ENCODE measurements at regions not wholly inside any gene's neighbourhood (a gene's known extent, or its start where the extent isn't known, plus 50 kb on each side); places are given as distances from the start of the nearest gene placed in this dataset.

DNA sequence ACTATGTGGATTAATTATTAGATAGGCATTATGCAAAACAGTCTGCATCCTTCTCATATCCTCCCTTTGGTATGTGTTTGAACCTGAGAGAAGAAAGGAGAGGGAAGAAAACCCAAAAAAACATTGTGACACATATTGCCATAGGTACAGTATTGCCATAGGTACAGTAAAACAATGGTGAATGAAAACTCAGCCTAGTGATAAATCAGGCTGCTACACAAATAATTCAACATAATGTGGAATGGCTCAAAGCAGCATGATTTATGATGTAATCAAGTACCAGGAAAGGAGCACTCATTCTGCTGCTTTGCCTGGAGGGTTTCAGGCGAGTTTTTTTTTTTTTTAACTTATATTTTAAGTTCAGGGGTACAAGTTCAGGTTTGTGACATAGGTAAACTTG, 213.9 kb upstream of the LYPLAL1 start (continued):
- no peak for TF ChIP-seq GABPA (IDR thresholded peaks at IDR 0.05; ENCODE audit: low read depth)
- no peak for TF ChIP-seq YBX1 (IDR thresholded peaks at IDR 0.05)
- no peak for TF ChIP-seq TCF7 (IDR thresholded peaks at IDR 0.05; ENCODE audit: borderline replicate concordance)
- no peak for TF ChIP-seq MYC (IDR thresholded peaks at IDR 0.05; ENCODE audit: insufficient read depth, insufficient read length, insufficient replicate concordance, low read length, severe bottlenecking)
- TF ChIP-seq POLR2AphosphoS2 (IDR thresholded peaks at IDR 0.05; ENCODE audit: low read depth, low read length) = no peak

DNA sequence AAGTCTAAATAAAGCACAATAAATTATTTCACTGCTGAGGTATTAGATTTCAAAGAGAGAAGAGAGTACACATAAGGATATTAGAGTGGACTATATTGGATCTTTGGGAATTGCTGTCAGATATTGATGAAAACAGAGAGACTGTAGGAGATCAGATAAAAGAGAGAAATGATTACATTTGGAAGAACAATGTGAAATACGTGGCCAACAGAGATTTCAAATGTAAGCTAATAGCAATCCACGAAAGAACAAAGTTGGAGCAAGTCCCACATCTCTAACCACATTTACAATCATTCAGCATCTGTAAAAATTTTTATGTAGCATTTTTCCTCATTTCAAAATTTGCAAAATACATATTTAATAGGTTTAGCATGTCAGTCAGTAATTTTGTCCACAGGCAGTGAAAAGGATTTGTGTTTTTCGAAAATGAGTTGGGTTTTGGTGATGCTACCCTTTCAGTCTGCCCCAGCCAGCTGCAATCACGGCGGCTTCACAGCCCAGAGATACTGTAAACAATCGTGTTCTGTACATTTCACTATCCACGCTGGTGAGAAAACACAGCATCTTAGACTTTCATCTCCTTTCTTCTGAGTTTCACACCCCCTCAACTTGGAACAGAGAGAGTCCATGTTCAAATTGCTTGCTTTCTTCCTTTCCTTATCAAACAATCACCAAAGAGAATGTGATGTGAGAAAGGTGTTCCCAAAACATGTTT, 209.1 kb upstream of the LYPLAL1 start:
- DNase-seq (ENCODE audit: low read depth, low spot score) = no peak
- TF ChIP-seq CHD4 (IDR thresholded peaks at IDR 0.05) = no peak
- no peak for TF ChIP-seq SUZ12 (IDR thresholded peaks at IDR 0.05; ENCODE audit: unreplicated experiment)
- no peak for TF ChIP-seq FOS (IDR thresholded peaks at IDR 0.05; ENCODE audit: borderline replicate concordance, extremely low read depth, insufficient read length)
- no peak for TF ChIP-seq MYC (IDR thresholded peaks at IDR 0.05; ENCODE audit: insufficient read depth, insufficient read length, insufficient replicate concordance, low read length, severe bottlenecking)
- no peak for TF ChIP-seq TCF3 (IDR thresholded peaks at IDR 0.05; ENCODE audit: borderline replicate concordance, insufficient read depth, low read depth, low read length)
- TF ChIP-seq, protein P1, sequence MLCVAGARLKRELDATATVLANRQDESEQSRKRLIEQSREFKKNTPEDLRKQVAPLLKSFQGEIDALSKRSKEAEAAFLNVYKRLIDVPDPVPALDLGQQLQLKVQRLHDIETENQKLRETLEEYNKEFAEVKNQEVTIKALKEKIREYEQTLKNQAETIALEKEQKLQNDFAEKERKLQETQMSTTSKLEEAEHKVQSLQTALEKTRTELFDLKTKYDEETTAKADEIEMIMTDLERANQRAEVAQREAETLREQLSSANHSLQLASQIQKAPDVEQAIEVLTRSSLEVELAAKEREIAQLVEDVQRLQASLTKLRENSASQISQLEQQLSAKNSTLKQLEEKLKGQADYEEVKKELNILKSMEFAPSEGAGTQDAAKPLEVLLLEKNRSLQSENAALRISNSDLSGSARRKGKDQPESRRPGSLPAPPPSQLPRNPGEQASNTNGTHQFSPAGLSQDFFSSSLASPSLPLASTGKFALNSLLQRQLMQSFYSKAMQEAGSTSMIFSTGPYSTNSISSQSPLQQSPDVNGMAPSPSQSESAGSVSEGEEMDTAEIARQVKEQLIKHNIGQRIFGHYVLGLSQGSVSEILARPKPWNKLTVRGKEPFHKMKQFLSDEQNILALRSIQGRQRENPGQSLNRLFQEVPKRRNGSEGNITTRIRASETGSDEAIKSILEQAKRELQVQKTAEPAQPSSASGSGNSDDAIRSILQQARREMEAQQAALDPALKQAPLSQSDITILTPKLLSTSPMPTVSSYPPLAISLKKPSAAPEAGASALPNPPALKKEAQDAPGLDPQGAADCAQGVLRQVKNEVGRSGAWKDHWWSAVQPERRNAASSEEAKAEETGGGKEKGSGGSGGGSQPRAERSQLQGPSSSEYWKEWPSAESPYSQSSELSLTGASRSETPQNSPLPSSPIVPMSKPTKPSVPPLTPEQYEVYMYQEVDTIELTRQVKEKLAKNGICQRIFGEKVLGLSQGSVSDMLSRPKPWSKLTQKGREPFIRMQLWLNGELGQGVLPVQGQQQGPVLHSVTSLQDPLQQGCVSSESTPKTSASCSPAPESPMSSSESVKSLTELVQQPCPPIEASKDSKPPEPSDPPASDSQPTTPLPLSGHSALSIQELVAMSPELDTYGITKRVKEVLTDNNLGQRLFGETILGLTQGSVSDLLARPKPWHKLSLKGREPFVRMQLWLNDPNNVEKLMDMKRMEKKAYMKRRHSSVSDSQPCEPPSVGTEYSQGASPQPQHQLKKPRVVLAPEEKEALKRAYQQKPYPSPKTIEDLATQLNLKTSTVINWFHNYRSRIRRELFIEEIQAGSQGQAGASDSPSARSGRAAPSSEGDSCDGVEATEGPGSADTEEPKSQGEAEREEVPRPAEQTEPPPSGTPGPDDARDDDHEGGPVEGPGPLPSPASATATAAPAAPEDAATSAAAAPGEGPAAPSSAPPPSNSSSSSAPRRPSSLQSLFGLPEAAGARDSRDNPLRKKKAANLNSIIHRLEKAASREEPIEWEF (IDR thresholded peaks at IDR 0.05; ENCODE audit: insufficient replicate concordance, low read depth, low read length) = no peak
- TF ChIP-seq NFYA (IDR thresholded peaks at IDR 0.05; ENCODE audit: borderline replicate concordance, low read depth, low read length) = no peak
- no peak for TF ChIP-seq NR2F1 (conservative IDR thresholded peaks at IDR 0.05)
- TF ChIP-seq NR2C2 (IDR thresholded peaks at IDR 0.05; ENCODE audit: borderline replicate concordance, control insufficient read depth, insufficient read length, low read depth) = no peak
- no peak for TF ChIP-seq POU2F2 (IDR thresholded peaks at IDR 0.05; ENCODE audit: borderline replicate concordance, low read depth, low read length)
- TF ChIP-seq KLF5 (IDR thresholded peaks at IDR 0.05; ENCODE audit: partially characterized antibody) = no peak
- TF ChIP-seq, protein P2, sequence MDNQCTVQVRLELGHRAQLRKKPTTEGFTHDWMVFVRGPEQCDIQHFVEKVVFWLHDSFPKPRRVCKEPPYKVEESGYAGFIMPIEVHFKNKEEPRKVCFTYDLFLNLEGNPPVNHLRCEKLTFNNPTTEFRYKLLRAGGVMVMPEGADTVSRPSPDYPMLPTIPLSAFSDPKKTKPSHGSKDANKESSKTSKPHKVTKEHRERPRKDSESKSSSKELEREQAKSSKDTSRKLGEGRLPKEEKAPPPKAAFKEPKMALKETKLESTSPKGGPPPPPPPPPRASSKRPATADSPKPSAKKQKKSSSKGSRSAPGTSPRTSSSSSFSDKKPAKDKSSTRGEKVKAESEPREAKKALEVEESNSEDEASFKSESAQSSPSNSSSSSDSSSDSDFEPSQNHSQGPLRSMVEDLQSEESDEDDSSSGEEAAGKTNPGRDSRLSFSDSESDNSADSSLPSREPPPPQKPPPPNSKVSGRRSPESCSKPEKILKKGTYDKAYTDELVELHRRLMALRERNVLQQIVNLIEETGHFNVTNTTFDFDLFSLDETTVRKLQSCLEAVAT (IDR thresholded peaks at IDR 0.05) = no peak
- TF ChIP-seq BMI1 (IDR thresholded peaks at IDR 0.05; ENCODE audit: borderline replicate concordance) = no peak
- no peak for TF ChIP-seq CBFB (IDR thresholded peaks at IDR 0.05; ENCODE audit: low read depth)

More for the DNA sequence above, 209.1 kb upstream of the LYPLAL1 start:
- no peaks in the 10 kb centered on the region for H3K4me1 ChIP-seq (ENCODE audit: control insufficient read depth, insufficient read depth, low read length)
- in situ Hi-C loops (cut with MboI) = no loop called here
- H3K4me2 ChIP-seq (ENCODE audit: control insufficient read depth, insufficient read depth) = no peak overlapping the region
- H3K9ac ChIP-seq (ENCODE audit: control insufficient read depth, insufficient read depth, low read length) = no peak overlapping the region
- ChIA-PET POLR2A (no interaction called here), RAD21 (ENCODE audit: unreplicated experiment) (no interaction called here), SMC1A (ENCODE audit: uncharacterized antibody, unreplicated experiment) (no interaction called here), CTCF (no interaction called here)
- H3K36me3 ChIP-seq (ENCODE audit: control insufficient read depth in 2 of 2, insufficient read depth in 2 of 2, low read length in 1 of 2) = no peaks in the 10 kb centered on the region
- no peak overlapping the region for H3K4me3 ChIP-seq
- no peak overlapping the region for H3K27ac ChIP-seq (ENCODE audit: control insufficient read depth, insufficient read depth)
- no peak for FAIRE-seq
- no peak for ATAC-seq
- H2AFZ ChIP-seq (ENCODE audit: control insufficient read depth, low read depth, low read length) = no peak overlapping the region
- no peaks in the 10 kb centered on the region; a peak in 1 of 4 replicates for H3K27me3 ChIP-seq (replicated peaks in 1 of 2; ENCODE audit: control insufficient read depth in 2 of 2, insufficient read depth in 2 of 2, low read length in 1 of 2)
- intact Hi-C loops (cut with micrococcal nuclease; ENCODE audit: unreplicated experiment) = no loop called here
- no peaks in the 10 kb centered on the region for H4K20me1 ChIP-seq (ENCODE audit: control insufficient read depth, insufficient read depth)
- no TSS peak for BruUV-seq (replicated peaks)
- WGBS (ENCODE audit: insufficient coverage, insufficient replicate concordance, low lambda C conversion rate, missing lambda C conversion rate) = 31% methylated on average over 7 of the region's 7 CpGs
- H3K79me2 ChIP-seq (ENCODE audit: control insufficient read depth, insufficient read depth, low read length) = no peaks in the 10 kb centered on the region
- no peaks in the 10 kb centered on the region for H3K9me3 ChIP-seq (replicated peaks; ENCODE audit: control insufficient read depth, insufficient read depth, low read length)

Measured in GM12878 (cell line).